GM18867 (cell line): ENCODE measurements at regions not wholly inside any gene's neighbourhood (a gene's known extent, or its start where the extent isn't known, plus 50 kb on each side); places are given as distances from the start of the nearest gene placed in this dataset.
"Not testable (repeated sequence)": the region's sequence is repeated elsewhere in the genome, so short reads cannot be mapped to it uniquely, and the experiment has no call there.

Source experiments
- ATAC-seq: cut with Tn5 transposase; IDR thresholded peaks from one replicate; pipeline ENCODE4 v1.9.1; 2021; ENCODE audit warnings: mild to moderate bottlenecking, moderate library complexity; ENCODE audit not compliant: unreplicated experiment

GRCh38 chr6:15930207-15930606 lies 198.7 kb upstream of the MYLIP start:
- ATAC-seq = no peak

- no peak for ATAC-seq
Observed at GRCh38 chr6:15929685-15930084, 199.2 kb upstream of the MYLIP start.

- no peak for ATAC-seq
Observed at GRCh38 chr6:15927531-15928225, 201.2 kb upstream of the MYLIP start.

GRCh38 chr6:15926256-15926655 lies 202.6 kb upstream of the MYLIP start:
- ATAC-seq = no peak

GRCh38 chr6:15924893-15925292 lies 204.0 kb upstream of the MYLIP start:
- ATAC-seq = no peak

- ATAC-seq = no peak
Observed at GRCh38 chr6:15922510-15923250, 206.2 kb upstream of the MYLIP start.

GRCh38 chr6:15921243-15921642 lies 207.6 kb upstream of the MYLIP start:
- no peak for ATAC-seq

- ATAC-seq = no peak
Observed at GRCh38 chr6:15916581-15916980, 212.3 kb upstream of the MYLIP start.

GRCh38 chr6:15915508-15916178 lies 213.2 kb upstream of the MYLIP start:
- no peak for ATAC-seq

- ATAC-seq = no peak
Observed at GRCh38 chr6:15914553-15914952, 214.3 kb upstream of the MYLIP start.

GRCh38 chr6:15913573-15913972 lies 215.3 kb upstream of the MYLIP start:
- ATAC-seq = no peak

GRCh38 chr6:15912505-15913400 lies 216.1 kb upstream of the MYLIP start:
- no peak for ATAC-seq

GRCh38 chr6:15911753-15912504 lies 217.0 kb upstream of the MYLIP start:
- no peak for ATAC-seq

GRCh38 chr6:15909290-15910070 lies 219.4 kb upstream of the MYLIP start:
- no peak for ATAC-seq

GRCh38 chr6:15908871-15909270 lies 220.0 kb upstream of the MYLIP start:
- ATAC-seq = no peak

- ATAC-seq = no peak
Observed at GRCh38 chr6:15907914-15908518, 220.9 kb upstream of the MYLIP start.

GRCh38 chr6:15907220-15907913 lies 221.5 kb upstream of the MYLIP start:
- ATAC-seq = not testable (repeated sequence)

- no peak for ATAC-seq
Observed at GRCh38 chr6:15906420-15907016, 222.4 kb upstream of the MYLIP start.
